Thyroid gland (tissue), 4 donors: ENCODE measurements at regions not wholly inside any gene's neighbourhood (a gene's known extent, or its start where the extent isn't known, plus 50 kb on each side); places are given as distances from the start of the nearest gene placed in this dataset.

Experiments used
- DNase-seq, 2 donors: peaks; one replicate each; pipeline ENCODE4 v3.0.0-alpha.2; 2019
- H3K27ac ChIP-seq, 3 donors: fragments of 200-600 bp; sonication (generic); 1 replicate in 2 of 3; 2 replicates in 1 of 3; pipeline ENCODE4 v1.5.1; 2016 to 2019; ENCODE audit warnings: mild to moderate bottlenecking in 1 of 3, moderate library complexity in 1 of 3
- H3K27me3 ChIP-seq: fragments of 200-600 bp; sonication (generic); one replicate; pipeline ENCODE4 v1.5.1; 2019
- H3K36me3 ChIP-seq, 2 donors: fragments of 200-600 bp; sonication (generic); one replicate each; pipeline ENCODE4 v1.5.1; 2016 to 2019
- H3K4me1 ChIP-seq, 2 donors: fragments of 200-600 bp; sonication (generic); one replicate each; pipeline ENCODE4 v1.5.1; 2017 to 2019
- H3K4me3 ChIP-seq, 3 donors: fragments of 200-600 bp; sonication (generic); replicated peaks in 1 of 3; 1 replicate in 2 of 3; 2 replicates in 1 of 3; pipeline ENCODE4 v1.5.1; 2016; ENCODE audit warnings: mild to moderate bottlenecking in 1 of 3
- H3K9me3 ChIP-seq: fragments of 200-600 bp; sonication (generic); one replicate; pipeline ENCODE4 v1.5.1; 2017
- CTCF ChIP-seq, 6 experiments: fragments of 200-600 bp in 3 of 6; fragments of 450-650 bp in 3 of 6; sonication (generic) in 3 of 6; IDR thresholded peaks; one replicate each; pipeline ENCODE4 v1.5.1; 2016 to 2019; ENCODE audit warnings: antibody characterized with exemption in 6 of 6, mild to moderate bottlenecking in 2 of 6, inconsistent platforms in 1 of 6, moderate library complexity in 1 of 6
- POLR2A ChIP-seq, 2 donors: fragments of 450-650 bp; IDR thresholded peaks; one replicate each; pipeline ENCODE4 v1.6.1; 2017; ENCODE audit warnings: antibody characterized with exemption in 2 of 2, mild to moderate bottlenecking in 2 of 2, moderate library complexity in 1 of 2
- whole genome bisulfite sequencing, 2 donors: methylation state at CpG; one replicate each; pipeline ENCODE4 v1.1.5; 2017; 5-methylcytosine and 5-hydroxymethylcytosine counted together
- intact Hi-C: fragments of 100-400 bp; cut with DNase I; formaldehyde crosslinking; loops from one replicate; pipeline ENCODE4 v1.15.1; 2023

GRCh38 chr1:88608139-88608943 lies 75.7 kb upstream of the PKN2 start:
- Histone ChIP-seq H3K9me3 (no peaks in the 10 kb centered on the region), H3K36me3 (no peaks in the 10 kb centered on the region), H3K4me3 (no peak overlapping the region), H3K27ac (no peak overlapping the region), H3K4me1 (no peaks in the 10 kb centered on the region), H3K27me3 (no peaks in the 10 kb centered on the region)
- WGBS, 2 donors, result 67 to 69% methylated on average over 11 of the region's 11 CpGs
- TF ChIP-seq CTCF (IDR thresholded peaks at IDR 0.05), result peak in 2 of 6 experiments; percentile 15 to 46
- TF ChIP-seq POLR2A (IDR thresholded peaks at IDR 0.05), result no peak
- no peak for DNase-seq
- intact Hi-C loops, result no loop called here

- TF ChIP-seq CTCF (IDR thresholded peaks at IDR 0.05) (no peak), POLR2A (IDR thresholded peaks at IDR 0.05) (no peak)
- Histone ChIP-seq H3K27ac (no peak overlapping the region), H3K27me3 (no peaks in the 10 kb centered on the region), H3K4me3 (no peak overlapping the region), H3K36me3 (no peaks in the 10 kb centered on the region), H3K9me3 (no peaks in the 10 kb centered on the region), H3K4me1 (no peaks in the 10 kb centered on the region)
- intact Hi-C loops, result no loop called here
- no peak for DNase-seq
Measured at GRCh38 chr1:88609051-88609450, 75.0 kb upstream of the PKN2 start.

GRCh38 chr1:88610687-88611086 lies 73.4 kb upstream of the PKN2 start:
- intact Hi-C loops, result no loop called here
- Histone ChIP-seq H3K27me3 (no peaks in the 10 kb centered on the region), H3K36me3 (no peaks in the 10 kb centered on the region), H3K9me3 (no peaks in the 10 kb centered on the region), H3K27ac (no peak overlapping the region), H3K4me3 (no peak overlapping the region), H3K4me1 (no peaks in the 10 kb centered on the region)
- WGBS, 2 donors, result 91 to 93% methylated on average over 7 of the region's 7 CpGs
- TF ChIP-seq POLR2A (IDR thresholded peaks at IDR 0.05), result no peak
- TF ChIP-seq CTCF (IDR thresholded peaks at IDR 0.05), result no peak
- no peak for DNase-seq

GRCh38 chr1:88612292-88612691 lies 71.8 kb upstream of the PKN2 start:
- Histone ChIP-seq H3K4me1 (no peaks in the 10 kb centered on the region), H3K9me3 (no peaks in the 10 kb centered on the region), H3K4me3 (no peak overlapping the region), H3K27ac (no peak overlapping the region), H3K36me3 (no peaks in the 10 kb centered on the region), H3K27me3 (no peaks in the 10 kb centered on the region)
- no peak for DNase-seq
- no peak for TF ChIP-seq POLR2A (IDR thresholded peaks at IDR 0.05)
- no peak for TF ChIP-seq CTCF (IDR thresholded peaks at IDR 0.05)
- intact Hi-C loops, result no loop called here
- 70 to 81% methylated on average over 2 of the region's 2 CpGs for WGBS, 2 donors

- no peak for DNase-seq
- H3K27me3 ChIP-seq, result no peaks in the 10 kb centered on the region
- TF ChIP-seq POLR2A (IDR thresholded peaks at IDR 0.05), result no peak
- TF ChIP-seq CTCF (IDR thresholded peaks at IDR 0.05), result no peak
- H3K9me3 ChIP-seq, result no peaks in the 10 kb centered on the region
- 44 to 48% methylated on average over 6 of the region's 6 CpGs for WGBS, 2 donors
- no peak overlapping the region for H3K27ac ChIP-seq
- no peak overlapping the region for H3K4me3 ChIP-seq
- no peaks in the 10 kb centered on the region for H3K36me3 ChIP-seq
- intact Hi-C loops, result no loop called here
- H3K4me1 ChIP-seq, result no peaks in the 10 kb centered on the region
Measured at GRCh38 chr1:88612773-88613172, 71.3 kb upstream of the PKN2 start.
